GOT3 (cell line): ENCODE measurements at regions not wholly inside any gene's neighbourhood (a gene's known extent, or its start where the extent isn't known, plus 50 kb on each side); places are given as distances from the start of the nearest gene placed in this dataset.

Experiments used
- DNase-seq: peaks from one replicate; lab custom pipeline; 2025; ENCODE audit warnings: mixed read lengths; lab: John Stamatoyannopoulos, UW

DNA sequence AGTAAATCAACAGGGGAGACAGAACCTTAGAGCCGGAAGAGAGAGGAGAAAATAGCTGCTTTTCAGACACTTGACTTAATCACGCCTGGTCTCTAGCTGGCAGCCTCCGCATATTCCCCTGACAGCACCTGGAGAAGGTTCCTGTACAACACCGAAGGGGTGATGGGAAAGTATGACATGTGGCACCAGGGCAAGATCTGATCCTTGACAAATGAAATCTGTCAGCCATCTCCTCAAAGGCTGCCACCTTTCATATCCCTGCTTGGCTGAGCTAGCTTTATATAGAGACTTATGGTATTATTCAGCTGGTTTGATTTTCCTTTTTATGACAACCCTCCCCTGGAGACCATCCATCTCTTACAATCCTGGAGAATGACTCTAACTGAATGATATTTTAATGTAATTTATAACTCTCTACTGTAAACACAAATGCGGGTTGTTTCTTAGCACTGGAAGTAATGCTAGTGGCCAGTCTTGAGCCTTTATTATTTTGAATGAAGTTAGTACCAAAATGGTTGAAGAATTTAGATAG lies 1205.3 kb upstream of the CDH8 start:
- no peak for DNase-seq

DNA sequence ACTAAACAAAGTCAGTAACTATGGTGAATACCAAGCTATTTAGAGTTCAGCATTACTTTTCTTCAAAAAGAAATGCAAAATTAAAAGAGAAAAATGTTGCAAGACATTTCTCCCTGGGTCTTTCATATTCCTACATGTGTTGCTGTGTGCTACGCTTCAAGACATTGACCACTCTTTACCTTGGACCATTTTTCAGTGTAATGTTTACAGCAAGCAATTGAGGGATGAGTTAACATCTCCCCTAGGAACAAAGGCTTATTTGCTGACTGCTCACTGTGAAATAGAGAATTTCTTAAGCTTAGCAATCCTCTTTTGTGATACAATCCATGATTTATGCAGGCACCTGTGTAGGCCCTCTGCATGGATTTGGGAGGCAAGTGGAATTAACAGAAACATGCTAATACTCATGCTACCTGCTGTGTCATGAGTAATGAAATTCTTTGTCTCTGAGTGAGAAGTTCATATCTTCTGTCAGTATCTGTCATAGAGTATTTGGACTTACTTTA lies 1202.9 kb upstream of the CDH8 start:
- no peak for DNase-seq

DNA sequence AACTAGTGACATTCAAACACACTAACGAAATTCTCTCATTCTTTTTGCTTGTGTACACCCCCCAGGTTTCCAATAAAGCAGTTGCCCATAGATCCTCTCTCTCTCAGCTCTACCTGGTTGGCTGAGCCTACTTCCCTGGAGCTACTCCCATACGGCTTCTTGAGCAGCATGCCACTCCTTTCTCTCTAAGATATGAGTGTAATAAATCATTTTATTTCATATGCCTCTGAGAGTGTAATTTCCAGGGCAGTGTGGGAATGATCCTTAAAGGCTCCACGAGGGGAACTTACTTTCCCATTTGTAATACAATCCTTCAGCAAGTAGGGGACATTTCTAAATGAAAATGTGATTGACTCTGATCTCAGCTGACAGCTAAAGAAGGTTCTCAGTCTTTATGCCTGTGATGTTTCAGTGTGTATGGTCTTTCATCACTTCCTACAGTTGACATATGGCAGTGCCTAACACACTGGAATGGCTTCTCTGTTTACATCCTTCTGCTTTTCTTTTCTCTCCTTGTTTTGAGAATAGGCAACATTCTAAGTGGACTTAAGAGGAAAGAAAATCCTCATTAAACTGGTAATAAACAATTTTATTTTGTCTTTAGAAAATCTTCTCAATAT lies 1194.3 kb upstream of the CDH8 start:
- no peak for DNase-seq

GRCh38 chr16:63228259-63228658 lies 1192.0 kb upstream of the CDH8 start:
- DNase-seq: no peak

DNA sequence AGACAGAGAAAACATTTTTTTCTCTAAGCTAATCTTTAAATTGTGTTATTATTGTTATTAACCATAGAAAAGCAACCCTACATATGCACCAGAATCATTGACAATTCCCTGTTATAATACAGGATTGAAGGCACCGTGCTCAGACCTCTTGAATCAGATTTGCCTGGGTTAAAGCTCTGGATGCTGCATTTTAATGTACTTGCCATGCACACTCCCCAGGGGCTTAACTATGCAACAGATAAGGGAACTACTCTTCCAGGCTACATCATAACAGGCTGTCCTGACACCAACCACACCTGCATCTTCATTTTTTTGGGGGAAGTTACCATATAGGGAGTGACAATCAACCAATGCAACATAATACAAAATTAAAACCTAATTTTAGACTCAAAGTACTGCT lies 1187.6 kb upstream of the CDH8 start:
- no peak for DNase-seq

DNA sequence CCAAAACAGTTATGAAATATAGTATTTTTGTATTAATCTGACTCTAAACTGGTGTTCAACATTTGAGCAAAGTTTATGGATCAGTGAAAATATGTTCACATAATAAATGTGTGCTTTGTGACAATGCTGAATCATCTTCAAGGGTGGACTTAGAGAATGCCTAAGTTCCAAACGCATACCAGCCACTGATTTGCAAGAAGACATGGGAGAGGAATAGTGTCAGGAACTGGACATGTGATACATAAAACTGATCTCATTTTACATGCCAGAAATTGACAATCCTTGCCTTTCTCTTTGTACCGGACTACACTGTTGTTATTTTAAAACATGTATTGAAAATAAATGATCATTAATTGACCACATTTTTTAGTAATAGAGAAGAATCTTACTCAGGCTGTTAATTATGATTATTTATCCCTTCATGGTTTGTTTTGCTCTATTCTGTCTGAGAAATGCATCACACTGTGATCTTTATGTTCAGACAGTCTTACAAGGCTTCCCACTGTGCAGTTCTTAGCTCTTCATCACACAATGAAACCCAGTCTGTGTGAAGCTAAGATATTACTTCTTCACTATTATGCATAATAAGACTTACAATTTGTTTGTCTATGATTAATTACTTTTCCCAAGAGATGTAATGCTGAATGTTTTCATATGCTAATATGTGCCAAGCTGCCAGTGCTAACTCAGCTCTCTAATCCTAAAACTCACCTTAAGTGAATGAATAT lies 1180.6 kb upstream of the CDH8 start:
- no peak for DNase-seq

GRCh38 chr16:63201851-63202250 lies 1165.6 kb upstream of the CDH8 start:
- DNase-seq: no peak

- DNase-seq: no peak
Observed at GRCh38 chr16:63200940-63201339, 1164.7 kb upstream of the CDH8 start.

DNA sequence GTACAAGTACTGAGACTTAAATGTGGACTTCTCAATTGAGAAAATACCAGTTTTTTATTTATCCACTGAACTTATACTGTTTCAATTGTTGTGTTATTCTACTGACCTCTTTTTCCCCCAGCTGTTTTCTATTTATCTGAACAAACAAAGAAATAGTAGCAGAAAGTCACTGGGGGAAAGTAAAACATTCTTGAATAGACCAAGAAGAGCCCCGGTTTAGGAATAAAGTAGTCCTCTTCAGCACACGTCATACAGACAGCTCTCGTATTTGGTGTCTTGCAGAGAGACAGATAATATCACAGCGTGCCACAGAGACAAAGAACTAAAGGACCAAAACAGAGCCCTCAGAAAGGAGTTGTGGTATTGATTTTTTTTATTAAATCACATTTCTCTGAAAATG lies 1159.1 kb upstream of the CDH8 start:
- no peak for DNase-seq

- DNase-seq: no peak
Observed at GRCh38 chr16:63192980-63193379, 1156.7 kb upstream of the CDH8 start.

GRCh38 chr16:63188086-63188771 lies 1152.0 kb upstream of the CDH8 start:
- no peak for DNase-seq

DNA sequence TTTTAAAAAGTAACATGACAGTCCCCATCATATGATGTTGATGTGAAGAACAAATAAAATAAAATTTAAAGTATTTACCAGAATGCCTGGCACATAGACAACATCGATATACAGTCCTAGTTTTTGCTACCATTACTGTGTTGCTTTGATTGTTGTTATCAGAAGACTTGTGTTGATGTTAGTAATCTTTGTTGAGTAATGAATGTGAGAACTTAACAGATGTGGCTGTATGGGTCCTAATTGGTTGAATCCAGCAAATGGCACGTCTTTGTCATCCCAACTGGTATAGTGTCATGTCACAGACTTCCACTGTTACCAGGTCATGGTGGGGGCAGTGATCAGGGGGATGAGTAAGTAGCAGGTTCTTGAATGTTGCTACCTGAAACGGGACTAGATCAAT lies 1151.4 kb upstream of the CDH8 start:
- DNase-seq: no peak

- DNase-seq: no peak
Observed at GRCh38 chr16:63185235-63185780, 1149.1 kb upstream of the CDH8 start.

- DNase-seq: no peak
Observed at GRCh38 chr16:63183743-63184142, 1147.5 kb upstream of the CDH8 start.

GRCh38 chr16:63175313-63175712 lies 1139.1 kb upstream of the CDH8 start:
- no peak for DNase-seq

GRCh38 chr16:63174801-63175200 lies 1138.6 kb upstream of the CDH8 start:
- DNase-seq: no peak

DNA sequence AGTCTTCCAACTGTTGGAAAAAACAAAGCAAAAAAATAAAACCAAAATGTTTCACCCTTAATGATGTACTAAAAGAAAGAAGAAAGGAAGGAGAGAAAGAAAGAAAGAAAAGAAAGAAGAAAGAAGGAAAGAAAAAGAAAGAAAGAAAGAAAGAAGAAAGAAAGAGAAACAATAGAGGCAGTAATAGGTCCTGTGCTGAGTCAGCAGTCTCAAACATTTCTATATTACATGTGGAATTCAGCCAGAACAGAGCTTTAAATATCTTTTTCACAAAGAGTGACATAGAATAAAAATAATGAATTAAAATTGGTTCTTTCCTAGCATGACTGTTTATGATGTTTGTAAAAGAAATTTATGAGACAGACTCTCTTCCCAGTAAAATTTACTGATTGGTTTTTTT lies 1135.3 kb upstream of the CDH8 start:
- DNase-seq: no peak

- no peak for DNase-seq
Observed at GRCh38 chr16:63169100-63169499, 1132.9 kb upstream of the CDH8 start.

GRCh38 chr16:63157818-63158217 lies 1121.6 kb upstream of the CDH8 start:
- DNase-seq: no peak

GRCh38 chr16:63146251-63146650 lies 1110.0 kb upstream of the CDH8 start:
- no peak for DNase-seq

DNA sequence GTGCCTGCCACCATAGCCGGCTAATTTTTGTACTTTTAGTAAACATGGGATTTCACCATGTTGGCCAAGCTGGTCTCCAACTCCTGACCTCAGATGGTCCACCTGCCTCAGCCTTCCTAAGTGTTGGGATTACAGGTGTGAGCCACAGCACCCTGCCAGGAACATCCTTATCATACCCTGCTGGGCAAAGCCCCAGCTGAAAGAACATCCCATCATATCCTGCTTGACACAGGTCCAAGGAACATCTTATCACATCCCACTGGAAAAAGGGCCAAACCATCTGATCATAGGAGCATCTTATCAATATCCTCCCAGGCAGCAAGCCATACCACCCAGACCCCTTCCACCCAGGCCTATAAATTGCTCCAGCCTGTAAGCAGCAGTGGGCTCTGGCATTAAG lies 1109.2 kb upstream of the CDH8 start:
- no peak for DNase-seq

GRCh38 chr16:63135069-63135468 lies 1098.8 kb upstream of the CDH8 start:
- DNase-seq: no peak

GRCh38 chr16:63131503-63131902 lies 1095.3 kb upstream of the CDH8 start:
- no peak for DNase-seq
